Heart left ventricle (tissue), 13 donors: ENCODE measurements at regions not wholly inside any gene's neighbourhood (a gene's known extent, or its start where the extent isn't known, plus 50 kb on each side); places are given as distances from the start of the nearest gene placed in this dataset.

Experiments used
- POLR2A ChIP-seq, 2 donors: fragments of 450-650 bp; IDR thresholded peaks; one replicate each; pipeline ENCODE4 v1.6.1; 2017; ENCODE audit warnings: antibody characterized with exemption in 2 of 2, mild to moderate bottlenecking in 2 of 2, moderate library complexity in 2 of 2
- TF ChIP-seq, protein P1 (sequence below), 12 donors: fragments of 200-600 bp; sonication (generic) in 4 of 12; IDR thresholded peaks; one replicate each; pipeline versions ENCODE4 v1.5.0 to v1.8.0; 2018 to 2022; ENCODE audit warnings: antibody characterized with exemption in 12 of 12, mild to moderate bottlenecking in 5 of 12
- donor health status: ischemic (EF 13 %, LVEDD 7.1; RV severe dilation, severe dysfunction).
- donor health status: DM: no; HTN: yes; CAD: no.
- donor health status: DM: no; HTN: no; CAD: no.
- donor health status: ischemic (EF 25% LVEDD 6.9; RV normal size, moderate dysfunction).
- donor health status: ischemic (EF 25% LVEDD 5.7; RV mildly dilated, moderate dysfunction).
- donor health status: ischemic (EF 35%, LVEDD 5.7; RV mildly dilated, moderate dysfunction).
- donor health status: nonischemic (EF 11% LVEDD 7.7; RV severe dilation, severe dysfunction).
- donor health status: DM: yes; HTN: yes; CAD: no.
- donor health status: PGD.
- donor health status: ischemic (EF 29% LVEDD 5.4; RV normal size, mild dysfunction).
- donor health status: nonischemic (EF 23%, LVEDD 6.1; RV moderate dilation, normal function).

DNA sequence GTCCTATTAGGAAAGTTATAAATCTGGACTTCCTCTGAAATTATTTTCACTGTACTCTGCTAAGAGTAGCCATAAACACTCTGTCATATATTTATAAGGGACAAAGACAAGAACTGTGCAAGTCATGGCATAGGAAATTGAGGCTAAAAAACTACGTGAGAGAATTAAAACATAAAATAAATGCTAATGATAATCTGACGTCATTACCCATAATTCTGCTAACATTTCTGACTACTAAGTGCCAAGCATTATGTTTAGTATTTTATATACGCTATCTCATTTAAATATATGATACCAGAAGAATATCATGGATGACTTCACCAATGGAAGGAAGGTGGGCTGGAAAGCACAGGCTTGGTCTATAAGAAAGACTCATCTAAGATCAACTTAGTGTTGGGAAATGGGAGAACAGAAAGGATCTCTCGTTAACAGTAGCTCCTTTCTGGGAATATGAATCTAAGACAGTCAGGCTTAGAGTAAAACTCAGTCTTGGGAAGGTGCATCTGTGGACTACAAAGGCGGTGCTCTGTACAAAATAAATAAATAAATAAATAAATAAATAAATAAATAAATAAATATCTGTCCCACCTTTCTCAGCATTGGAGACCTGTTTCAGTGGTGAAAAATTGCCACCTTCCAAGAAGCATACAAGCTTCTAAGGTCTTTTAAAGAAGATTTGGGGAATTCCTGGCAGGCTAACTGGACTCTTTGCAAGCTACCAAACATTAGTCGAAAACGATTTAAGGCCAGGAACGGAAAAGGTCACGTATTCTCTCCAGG lies 267.4 kb downstream of the CGGBP1 start:
- TF ChIP-seq, protein P1, sequence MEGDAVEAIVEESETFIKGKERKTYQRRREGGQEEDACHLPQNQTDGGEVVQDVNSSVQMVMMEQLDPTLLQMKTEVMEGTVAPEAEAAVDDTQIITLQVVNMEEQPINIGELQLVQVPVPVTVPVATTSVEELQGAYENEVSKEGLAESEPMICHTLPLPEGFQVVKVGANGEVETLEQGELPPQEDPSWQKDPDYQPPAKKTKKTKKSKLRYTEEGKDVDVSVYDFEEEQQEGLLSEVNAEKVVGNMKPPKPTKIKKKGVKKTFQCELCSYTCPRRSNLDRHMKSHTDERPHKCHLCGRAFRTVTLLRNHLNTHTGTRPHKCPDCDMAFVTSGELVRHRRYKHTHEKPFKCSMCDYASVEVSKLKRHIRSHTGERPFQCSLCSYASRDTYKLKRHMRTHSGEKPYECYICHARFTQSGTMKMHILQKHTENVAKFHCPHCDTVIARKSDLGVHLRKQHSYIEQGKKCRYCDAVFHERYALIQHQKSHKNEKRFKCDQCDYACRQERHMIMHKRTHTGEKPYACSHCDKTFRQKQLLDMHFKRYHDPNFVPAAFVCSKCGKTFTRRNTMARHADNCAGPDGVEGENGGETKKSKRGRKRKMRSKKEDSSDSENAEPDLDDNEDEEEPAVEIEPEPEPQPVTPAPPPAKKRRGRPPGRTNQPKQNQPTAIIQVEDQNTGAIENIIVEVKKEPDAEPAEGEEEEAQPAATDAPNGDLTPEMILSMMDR (IDR thresholded peaks at IDR 0.05), result no peak
- no peak for TF ChIP-seq POLR2A (IDR thresholded peaks at IDR 0.05)
